Gastroesophageal sphincter (tissue), 4 donors: ENCODE measurements at regions not wholly inside any gene's neighbourhood (a gene's known extent, or its start where the extent isn't known, plus 50 kb on each side); places are given as distances from the start of the nearest gene placed in this dataset.

Experiments
- ATAC-seq: fragments of 150-250 bp; one replicate; pipeline ENCODE4 v1.9.1; 2016; ENCODE audit warnings: mild to moderate bottlenecking, moderate library complexity
- H3K27ac ChIP-seq, 4 donors: fragments of 200-600 bp; sonication (generic) in 3 of 4; 1 replicate in 3 of 4; 2 replicates in 1 of 4; pipeline ENCODE4 v1.5.1; 2016 to 2019
- H3K27me3 ChIP-seq: fragments of 200-600 bp; sonication (generic); one replicate; pipeline ENCODE4 v1.5.1; 2019
- H3K36me3 ChIP-seq, 2 donors: fragments of 200-600 bp; sonication (generic); one replicate each; pipeline ENCODE4 v1.5.1; 2019; ENCODE audit warnings: control low read depth in 1 of 2
- H3K4me1 ChIP-seq, 3 donors: fragments of 200-600 bp; sonication (generic); 1 replicate in 2 of 3; 2 replicates in 1 of 3; pipeline ENCODE4 v1.5.1; 2016 to 2019; ENCODE audit warnings: control low read depth in 2 of 3
- H3K4me3 ChIP-seq, 2 donors: fragments of 200-600 bp; sonication (generic); one replicate each; pipeline ENCODE4 v1.5.1; 2019; ENCODE audit warnings: mild to moderate bottlenecking in 1 of 2, moderate library complexity in 1 of 2
- H3K9me3 ChIP-seq, 3 donors: fragments of 200-600 bp; sonication (generic); one replicate each; pipeline ENCODE4 v1.5.1; 2017 to 2019; ENCODE audit warnings: control low read depth in 2 of 3
- CTCF ChIP-seq, 4 experiments: fragments of 200-600 bp in 2 of 4; fragments of 450-650 bp in 2 of 4; sonication (generic) in 1 of 4; IDR thresholded peaks; one replicate each; pipeline ENCODE4 v1.5.1; 2017 to 2019; ENCODE audit warnings: antibody characterized with exemption in 4 of 4, mild to moderate bottlenecking in 2 of 4, moderate library complexity in 2 of 4
- EP300 ChIP-seq: sonication (generic); formaldehyde crosslinking; IDR thresholded peaks from one replicate; pipeline ENCODE4 v1.6.1; 2017; ENCODE audit warnings: antibody characterized with exemption, mild to moderate bottlenecking
- POLR2A ChIP-seq, 2 donors: fragments of 450-650 bp; IDR thresholded peaks; one replicate each; pipeline ENCODE4 v1.6.1; 2017; ENCODE audit warnings: antibody characterized with exemption in 2 of 2, mild to moderate bottlenecking in 2 of 2, moderate library complexity in 1 of 2
- POLR2AphosphoS5 ChIP-seq: sonication (generic); formaldehyde crosslinking; IDR thresholded peaks from one replicate; pipeline ENCODE4 v1.6.1; 2017; ENCODE audit warnings: antibody characterized with exemption
- WGBS, 2 donors: methylation state at CpG; one replicate each; pipeline ENCODE4 v1.1.5; 2018; ENCODE audit warnings: low coverage in 1 of 2; 5-methylcytosine and 5-hydroxymethylcytosine counted together

GRCh38 chr1:81681114-81681513 lies 119.6 kb upstream of the ADGRL2 start:
- Histone ChIP-seq H3K4me3 (no peak overlapping the region), H3K9me3 (no peaks in the 10 kb centered on the region), H3K27ac (no peak overlapping the region), H3K36me3 (no peaks in the 10 kb centered on the region), H3K4me1 (peaks cover 4 to 22% (median 16%) of the 10 kb centered on the region in 3 donors), H3K27me3 (no peaks in the 10 kb centered on the region)
- no peak for TF ChIP-seq CTCF (IDR thresholded peaks at IDR 0.05)
- TF ChIP-seq EP300 = no peak
- TF ChIP-seq POLR2AphosphoS5 = no peak
- TF ChIP-seq POLR2A (IDR thresholded peaks at IDR 0.05) = no peak
- 3 to 25% methylated on average over 2 of the region's 2 CpGs for WGBS, 2 donors
- no peak for ATAC-seq

- WGBS, 2 donors = 73% methylated on average over 2 of the region's 3 CpGs; no CpG with 5 or more reads in 1 of the 2 donors
- ATAC-seq = peak; percentile 57
These were observed 120.8 kb upstream of the ADGRL2 start for GRCh38 chr1:81679942-81680341.

GRCh38 chr1:81678779-81679178 lies 122.0 kb upstream of the ADGRL2 start:
- no peak overlapping the region for H3K4me3 ChIP-seq
- H3K4me1 ChIP-seq = peaks cover 4 to 22% (median 16%) of the 10 kb centered on the region in 3 donors
- H3K27me3 ChIP-seq = no peaks in the 10 kb centered on the region
- H3K27ac ChIP-seq = no peak overlapping the region
- H3K36me3 ChIP-seq = no peaks in the 10 kb centered on the region
- no peak for TF ChIP-seq POLR2AphosphoS5
- no peak for TF ChIP-seq EP300
- TF ChIP-seq POLR2A (IDR thresholded peaks at IDR 0.05) = no peak
- TF ChIP-seq CTCF (IDR thresholded peaks at IDR 0.05) = no peak
- WGBS, 2 donors = 37 to 55% methylated on average over 2 to 3 of the region's 3 CpGs
- no peaks in the 10 kb centered on the region for H3K9me3 ChIP-seq
- no peak for ATAC-seq

More at GRCh38 chr1:81679942-81680341, 120.8 kb upstream of the ADGRL2 start:
- Histone ChIP-seq H3K4me1 (peaks cover 4 to 22% (median 16%) of the 10 kb centered on the region in 3 donors), H3K27ac (no peak overlapping the region), H3K9me3 (no peaks in the 10 kb centered on the region), H3K27me3 (no peaks in the 10 kb centered on the region), H3K4me3 (no peak overlapping the region), H3K36me3 (no peaks in the 10 kb centered on the region)
- TF ChIP-seq POLR2AphosphoS5 (no peak), CTCF (IDR thresholded peaks at IDR 0.05) (no peak), EP300 (no peak)

GRCh38 chr1:81672766-81673165 lies 128.0 kb upstream of the ADGRL2 start:
- Histone ChIP-seq H3K27me3 (no peaks in the 10 kb centered on the region), H3K27ac (no peak overlapping the region), H3K36me3 (no peaks in the 10 kb centered on the region), H3K9me3 (no peaks in the 10 kb centered on the region), H3K4me1 (peaks cover 2 to 22% (median 12%) of the 10 kb centered on the region in 3 donors), H3K4me3 (no peak overlapping the region)
- ATAC-seq = no peak
- no peak for TF ChIP-seq CTCF (IDR thresholded peaks at IDR 0.05)
- TF ChIP-seq POLR2AphosphoS5 = no peak

GRCh38 chr1:81671038-81671437 lies 129.7 kb upstream of the ADGRL2 start:
- Histone ChIP-seq H3K4me1 (peaks cover 2 to 22% (median 12%) of the 10 kb centered on the region in 3 donors), H3K27ac (peak overlapping the region in 3 of 4 donors; percentile 56 to 59 (median 59)), H3K36me3 (no peaks in the 10 kb centered on the region), H3K27me3 (no peaks in the 10 kb centered on the region), H3K4me3 (no peak overlapping the region), H3K9me3 (no peaks in the 10 kb centered on the region)
- TF ChIP-seq EP300 (no peak), POLR2AphosphoS5 (no peak), CTCF (IDR thresholded peaks at IDR 0.05) (no peak), POLR2A (IDR thresholded peaks at IDR 0.05) (no peak)
- WGBS, 2 donors = 10 to 22% methylated on average over 2 to 3 of the region's 3 CpGs
- peak; percentile 10 for ATAC-seq
